ENCODE measurements at regions not wholly inside any gene's neighbourhood (a gene's known extent, or its start where the extent isn't known, plus 50 kb on each side); places are given as distances from the start of the nearest gene placed in this dataset.
A peak's percentile ranks its signal among the peaks of the same experiment; 100 is the strongest.

GRCh38 chr2:120465989-120466703 is 120.2 kb downstream of the INHBB start (continued):
- TF ChIP-seq, protein P1, sequence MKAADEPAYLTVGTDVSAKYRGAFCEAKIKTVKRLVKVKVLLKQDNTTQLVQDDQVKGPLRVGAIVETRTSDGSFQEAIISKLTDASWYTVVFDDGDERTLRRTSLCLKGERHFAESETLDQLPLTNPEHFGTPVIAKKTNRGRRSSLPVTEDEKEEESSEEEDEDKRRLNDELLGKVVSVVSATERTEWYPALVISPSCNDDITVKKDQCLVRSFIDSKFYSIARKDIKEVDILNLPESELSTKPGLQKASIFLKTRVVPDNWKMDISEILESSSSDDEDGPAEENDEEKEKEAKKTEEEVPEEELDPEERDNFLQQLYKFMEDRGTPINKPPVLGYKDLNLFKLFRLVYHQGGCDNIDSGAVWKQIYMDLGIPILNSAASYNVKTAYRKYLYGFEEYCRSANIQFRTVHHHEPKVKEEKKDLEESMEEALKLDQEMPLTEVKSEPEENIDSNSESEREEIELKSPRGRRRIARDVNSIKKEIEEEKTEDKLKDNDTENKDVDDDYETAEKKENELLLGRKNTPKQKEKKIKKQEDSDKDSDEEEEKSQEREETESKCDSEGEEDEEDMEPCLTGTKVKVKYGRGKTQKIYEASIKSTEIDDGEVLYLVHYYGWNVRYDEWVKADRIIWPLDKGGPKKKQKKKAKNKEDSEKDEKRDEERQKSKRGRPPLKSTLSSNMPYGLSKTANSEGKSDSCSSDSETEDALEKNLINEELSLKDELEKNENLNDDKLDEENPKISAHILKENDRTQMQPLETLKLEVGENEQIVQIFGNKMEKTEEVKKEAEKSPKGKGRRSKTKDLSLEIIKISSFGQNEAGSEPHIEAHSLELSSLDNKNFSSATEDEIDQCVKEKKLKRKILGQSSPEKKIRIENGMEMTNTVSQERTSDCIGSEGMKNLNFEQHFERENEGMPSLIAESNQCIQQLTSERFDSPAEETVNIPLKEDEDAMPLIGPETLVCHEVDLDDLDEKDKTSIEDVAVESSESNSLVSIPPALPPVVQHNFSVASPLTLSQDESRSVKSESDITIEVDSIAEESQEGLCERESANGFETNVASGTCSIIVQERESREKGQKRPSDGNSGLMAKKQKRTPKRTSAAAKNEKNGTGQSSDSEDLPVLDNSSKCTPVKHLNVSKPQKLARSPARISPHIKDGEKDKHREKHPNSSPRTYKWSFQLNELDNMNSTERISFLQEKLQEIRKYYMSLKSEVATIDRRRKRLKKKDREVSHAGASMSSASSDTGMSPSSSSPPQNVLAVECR (CRISPR knock-in tag; IDR thresholded peaks at IDR 0.05; ENCODE audit: borderline replicate concordance), result peak; percentile 89; the same call in 1 of the 2 replicates
- TF ChIP-seq MAFG (CRISPR knock-in tag; IDR thresholded peaks at IDR 0.05), result no peak
- peak; percentile 98 for TF ChIP-seq ZNF124 (CRISPR knock-in tag; IDR thresholded peaks at IDR 0.05)
- peak; percentile 86 for TF ChIP-seq ZMYM4 (CRISPR knock-in tag; IDR thresholded peaks at IDR 0.05)
- peak; percentile 80; the same call in 1 of the 2 replicates for TF ChIP-seq WIZ (CRISPR knock-in tag; IDR thresholded peaks at IDR 0.05)
- TF ChIP-seq ZNF280D (CRISPR knock-in tag; IDR thresholded peaks at IDR 0.05), result no peak
- TF ChIP-seq NONO (IDR thresholded peaks at IDR 0.05), result no peak
- peak; percentile 100 for TF ChIP-seq NONO (CRISPR knock-in tag; conservative IDR thresholded peaks at IDR 0.05)
- TF ChIP-seq TFDP2 (CRISPR knock-in tag; IDR thresholded peaks at IDR 0.05), result peak; percentile 77
- peak; percentile 95 for TF ChIP-seq SRSF1 (optimal IDR thresholded peaks at IDR 0.05; ENCODE audit: low read depth, low read length)
- TF ChIP-seq, protein P2, sequence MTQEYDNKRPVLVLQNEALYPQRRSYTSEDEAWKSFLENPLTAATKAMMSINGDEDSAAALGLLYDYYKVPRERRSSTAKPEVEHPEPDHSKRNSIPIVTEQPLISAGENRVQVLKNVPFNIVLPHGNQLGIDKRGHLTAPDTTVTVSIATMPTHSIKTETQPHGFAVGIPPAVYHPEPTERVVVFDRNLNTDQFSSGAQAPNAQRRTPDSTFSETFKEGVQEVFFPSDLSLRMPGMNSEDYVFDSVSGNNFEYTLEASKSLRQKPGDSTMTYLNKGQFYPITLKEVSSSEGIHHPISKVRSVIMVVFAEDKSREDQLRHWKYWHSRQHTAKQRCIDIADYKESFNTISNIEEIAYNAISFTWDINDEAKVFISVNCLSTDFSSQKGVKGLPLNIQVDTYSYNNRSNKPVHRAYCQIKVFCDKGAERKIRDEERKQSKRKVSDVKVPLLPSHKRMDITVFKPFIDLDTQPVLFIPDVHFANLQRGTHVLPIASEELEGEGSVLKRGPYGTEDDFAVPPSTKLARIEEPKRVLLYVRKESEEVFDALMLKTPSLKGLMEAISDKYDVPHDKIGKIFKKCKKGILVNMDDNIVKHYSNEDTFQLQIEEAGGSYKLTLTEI (CRISPR knock-in tag; conservative IDR thresholded peaks at IDR 0.05), result no peak
- peak; percentile 99 for TF ChIP-seq SALL2 (CRISPR knock-in tag; IDR thresholded peaks at IDR 0.05)
- TF ChIP-seq ZNF484 (CRISPR knock-in tag; IDR thresholded peaks at IDR 0.05; ENCODE audit: borderline replicate concordance, low read depth), result no peak
- peak; percentile 44; the same call in 1 of the 2 replicates for TF ChIP-seq TIGD3 (CRISPR knock-in tag; IDR thresholded peaks at IDR 0.05; ENCODE audit: borderline replicate concordance)
- no peak for TF ChIP-seq ZIK1 (CRISPR knock-in tag; IDR thresholded peaks at IDR 0.05; ENCODE audit: borderline replicate concordance, low read depth)
